GM23248 (cell line): ENCODE measurements at regions not wholly inside any gene's neighbourhood (a gene's known extent, or its start where the extent isn't known, plus 50 kb on each side); places are given as distances from the start of the nearest gene placed in this dataset.

Experiments used
- EZH2 ChIP-seq: fragments of 200-600 bp; sonication (generic); IDR thresholded peaks from 2 replicates; pipeline ENCODE4 v1.6.1; 2018; ENCODE audit warnings: antibody characterized with exemption, mild to moderate bottlenecking; ENCODE audit not compliant: insufficient read depth, poor library complexity, severe bottlenecking
- EZH2phosphoT487 ChIP-seq: fragments of 200-600 bp; sonication (generic); IDR thresholded peaks from 2 replicates; pipeline ENCODE4 v1.6.1; 2018; ENCODE audit warnings: antibody characterized with exemption, moderate library complexity, mild to moderate bottlenecking, low read depth; ENCODE audit not compliant: insufficient read depth

- TF ChIP-seq EZH2 = no peak
- no peak for TF ChIP-seq EZH2phosphoT487
Measured at GRCh38 chr7:112937651-112938415, 147.6 kb upstream of the TMEM168 start.
